ENCODE measurements at regions not wholly inside any gene's neighbourhood (a gene's known extent, or its start where the extent isn't known, plus 50 kb on each side); places are given as distances from the start of the nearest gene placed in this dataset.
A peak's percentile ranks its signal among the peaks of the same experiment; 100 is the strongest.

DNA sequence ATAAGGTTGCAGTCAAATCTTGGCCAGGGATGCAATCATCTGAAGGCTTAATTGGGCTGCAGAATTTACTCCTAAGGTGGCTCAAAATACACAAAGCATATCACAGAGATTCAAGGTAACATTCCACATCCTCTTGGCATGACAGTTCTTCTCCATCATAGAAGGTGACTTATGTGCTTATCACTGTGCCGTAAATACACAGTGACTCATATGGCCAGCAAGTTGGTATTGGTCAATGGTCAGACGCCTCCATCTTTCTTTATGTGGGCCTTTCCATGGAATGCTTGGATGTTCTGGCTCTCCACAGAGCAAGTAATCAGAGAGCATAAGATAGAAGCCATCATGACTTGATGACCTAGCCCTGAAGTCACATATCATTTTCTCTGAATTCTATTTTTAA, 168.8 kb upstream of the ST8SIA2 start:
- H3K4me1 Mint-ChIP-seq = no peaks in the 10 kb centered on the region
- H3K27me3 Mint-ChIP-seq = peaks cover 15% of the 10 kb centered on the region
- H3K27ac Mint-ChIP-seq = no peak overlapping the region
- H3K4me3 Mint-ChIP-seq = no peak overlapping the region
- H3K36me3 Mint-ChIP-seq (ENCODE audit: low read depth) = no peaks in the 10 kb centered on the region
- no peaks in the 10 kb centered on the region for H3K9me3 Mint-ChIP-seq
- no peak for ATAC-seq (replicated peaks)

- Mint-ChIP-seq H3K27ac (no peak overlapping the region), H3K9me3 (no peaks in the 10 kb centered on the region), H3K4me1 (no peaks in the 10 kb centered on the region), H3K27me3 (peaks cover 18% of the 10 kb centered on the region), H3K36me3 (ENCODE audit: low read depth) (no peaks in the 10 kb centered on the region), H3K4me3 (no peak overlapping the region)
- peak; percentile 42 for ATAC-seq (replicated peaks)
These were observed 167.6 kb upstream of the ST8SIA2 start for GRCh38 chr15:92226020-92226612.

- peaks cover under 1% of the 10 kb centered on the region for H3K9me3 Mint-ChIP-seq
- no peak overlapping the region for H3K4me3 Mint-ChIP-seq
- no peak for ATAC-seq (replicated peaks)
- H3K27ac Mint-ChIP-seq = no peak overlapping the region
- H3K4me1 Mint-ChIP-seq = no peaks in the 10 kb centered on the region
- H3K27me3 Mint-ChIP-seq = peaks cover 35% of the 10 kb centered on the region
- no peaks in the 10 kb centered on the region for H3K36me3 Mint-ChIP-seq (ENCODE audit: low read depth)
These were observed 164.9 kb upstream of the ST8SIA2 start for GRCh38 chr15:92228830-92229229.

DNA sequence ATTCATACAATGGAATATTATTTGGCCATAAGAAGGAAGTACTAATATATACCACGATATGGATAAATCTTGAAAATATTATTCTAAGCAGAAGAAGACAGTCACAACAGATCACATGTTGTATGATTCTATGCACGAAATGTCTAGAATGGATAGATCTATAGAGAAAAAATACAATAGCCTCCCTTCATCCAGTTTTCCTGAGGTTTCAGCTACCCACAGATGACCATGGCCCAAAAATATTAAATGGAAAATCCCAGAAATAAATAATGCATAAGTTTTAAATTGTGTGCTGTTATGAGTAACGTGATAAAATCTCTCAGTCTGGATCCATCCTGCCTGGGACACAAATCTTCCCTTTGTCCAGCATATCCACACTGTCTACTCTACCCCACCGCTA, 162.2 kb upstream of the ST8SIA2 start:
- no peak overlapping the region for H3K27ac Mint-ChIP-seq
- no peak for ATAC-seq (replicated peaks)
- H3K27me3 Mint-ChIP-seq = peaks cover 37% of the 10 kb centered on the region
- no peak overlapping the region for H3K4me3 Mint-ChIP-seq
- no peaks in the 10 kb centered on the region for H3K4me1 Mint-ChIP-seq
- H3K36me3 Mint-ChIP-seq (ENCODE audit: low read depth) = no peaks in the 10 kb centered on the region
- H3K9me3 Mint-ChIP-seq = peaks cover 4% of the 10 kb centered on the region

GRCh38 chr15:92232317-92232716, 161.4 kb upstream of the ST8SIA2 start:
- ATAC-seq (replicated peaks) = no peak
- no peak overlapping the region for H3K27ac Mint-ChIP-seq

DNA sequence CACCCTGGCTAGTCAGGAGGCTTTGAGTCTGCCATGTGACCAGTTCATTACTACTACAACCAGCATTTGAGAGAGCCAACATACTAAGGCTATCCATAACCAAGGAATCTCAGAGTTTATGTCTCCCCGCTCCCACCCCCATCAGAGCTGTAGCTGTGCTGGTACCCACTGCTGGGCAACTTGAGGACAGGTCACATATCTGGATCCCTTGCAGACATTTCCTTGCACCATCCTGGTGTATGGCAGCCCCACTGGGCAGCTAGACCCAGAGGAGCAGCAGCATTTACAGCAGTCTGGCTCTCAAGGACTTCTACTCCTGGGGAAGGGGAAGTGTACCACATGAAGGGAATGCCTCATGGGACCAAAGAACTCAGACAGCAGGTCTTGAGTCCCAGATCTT, 160.8 kb upstream of the ST8SIA2 start:
- Mint-ChIP-seq H3K9me3 (peaks cover 4% of the 10 kb centered on the region), H3K27ac (no peak overlapping the region), H3K36me3 (ENCODE audit: low read depth) (no peaks in the 10 kb centered on the region), H3K4me1 (no peaks in the 10 kb centered on the region), H3K4me3 (no peak overlapping the region), H3K27me3 (peaks cover 37% of the 10 kb centered on the region)
- ATAC-seq (replicated peaks) = no peak

More at GRCh38 chr15:92232317-92232716, 161.4 kb upstream of the ST8SIA2 start:
- H3K4me3 Mint-ChIP-seq = no peak overlapping the region
- H3K27me3 Mint-ChIP-seq = peaks cover 37% of the 10 kb centered on the region
- no peaks in the 10 kb centered on the region for H3K36me3 Mint-ChIP-seq (ENCODE audit: low read depth)
- H3K9me3 Mint-ChIP-seq = peaks cover 4% of the 10 kb centered on the region
- no peaks in the 10 kb centered on the region for H3K4me1 Mint-ChIP-seq

- Mint-ChIP-seq H3K9me3 (peaks cover 2% of the 10 kb centered on the region), H3K4me3 (no peak overlapping the region), H3K4me1 (no peaks in the 10 kb centered on the region), H3K27ac (no peak overlapping the region), H3K27me3 (peaks cover 25% of the 10 kb centered on the region), H3K36me3 (ENCODE audit: low read depth) (no peaks in the 10 kb centered on the region)
- no peak for ATAC-seq (replicated peaks)
These were observed 150.5 kb upstream of the ST8SIA2 start for GRCh38 chr15:92243227-92243626.

GRCh38 chr15:92244703-92245102, 149.0 kb upstream of the ST8SIA2 start:
- Mint-ChIP-seq H3K36me3 (ENCODE audit: low read depth) (no peaks in the 10 kb centered on the region), H3K27me3 (peaks cover 26% of the 10 kb centered on the region), H3K4me1 (no peaks in the 10 kb centered on the region), H3K9me3 (no peaks in the 10 kb centered on the region), H3K27ac (no peak overlapping the region), H3K4me3 (no peak overlapping the region)
- ATAC-seq (replicated peaks) = no peak

DNA sequence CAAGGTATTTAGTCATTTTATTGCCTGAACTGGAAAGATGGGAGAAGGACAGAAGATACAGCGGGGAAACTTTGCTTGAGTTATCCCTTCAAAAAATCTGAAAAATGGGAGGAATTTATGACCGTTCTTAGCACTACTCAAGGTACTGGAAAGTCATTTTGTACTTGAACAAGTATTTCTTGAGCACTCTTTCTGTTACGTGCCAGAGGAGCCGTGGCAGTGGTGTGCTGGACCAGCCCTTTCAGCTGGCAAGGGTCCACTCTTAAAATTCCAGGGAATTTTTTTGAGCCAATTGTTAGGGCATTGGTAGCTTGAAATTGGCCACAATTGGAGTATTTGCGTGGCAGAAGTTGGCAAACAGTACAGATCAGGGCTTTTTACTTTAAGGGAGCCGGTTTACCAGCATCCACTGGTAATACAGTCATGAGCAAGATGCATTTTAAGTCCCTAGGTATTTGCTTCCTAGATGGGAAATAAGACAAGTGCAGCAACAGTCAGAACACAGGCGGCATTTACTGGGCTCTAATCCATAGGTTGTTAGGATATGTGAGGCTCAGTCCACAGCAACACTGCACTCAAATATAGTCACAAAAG, 145.9 kb upstream of the ST8SIA2 start:
- H3K27me3 Mint-ChIP-seq = peaks cover 22% of the 10 kb centered on the region
- H3K4me3 Mint-ChIP-seq = no peak overlapping the region
- H3K4me1 Mint-ChIP-seq = no peaks in the 10 kb centered on the region
- H3K27ac Mint-ChIP-seq = no peak overlapping the region
- H3K36me3 Mint-ChIP-seq (ENCODE audit: low read depth) = no peaks in the 10 kb centered on the region
- H3K9me3 Mint-ChIP-seq = no peaks in the 10 kb centered on the region
- ATAC-seq (replicated peaks) = no peak

- no peaks in the 10 kb centered on the region for H3K36me3 Mint-ChIP-seq (ENCODE audit: low read depth)
- H3K27me3 Mint-ChIP-seq = peaks cover 10% of the 10 kb centered on the region
- no peaks in the 10 kb centered on the region for H3K4me1 Mint-ChIP-seq
- H3K4me3 Mint-ChIP-seq = no peak overlapping the region
- H3K27ac Mint-ChIP-seq = no peak overlapping the region
- ATAC-seq (replicated peaks) = no peak
- no peaks in the 10 kb centered on the region for H3K9me3 Mint-ChIP-seq
These were observed 126.6 kb upstream of the ST8SIA2 start for GRCh38 chr15:92266796-92267685.

DNA sequence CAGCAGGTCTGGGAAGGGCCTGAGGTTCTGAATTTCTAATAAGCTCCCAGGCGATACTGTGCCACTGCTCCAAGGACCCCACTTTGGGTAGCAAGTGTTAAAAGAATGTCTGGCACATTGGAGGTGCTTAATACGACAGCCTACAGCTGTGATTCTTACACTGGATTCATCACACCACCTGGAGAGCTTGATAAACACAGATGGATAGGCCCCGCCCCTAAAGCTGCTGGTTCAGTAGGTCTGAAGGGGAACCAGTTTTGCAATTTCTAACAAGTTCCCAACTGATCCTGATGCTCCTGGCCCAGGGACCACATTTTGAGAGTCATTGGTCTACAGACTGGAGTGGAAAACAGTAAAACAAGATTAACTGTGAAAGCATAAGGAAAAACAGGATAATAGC, 124.8 kb upstream of the ST8SIA2 start:
- H3K27ac Mint-ChIP-seq = no peak overlapping the region
- peaks cover 15% of the 10 kb centered on the region for H3K27me3 Mint-ChIP-seq
- ATAC-seq (replicated peaks) = no peak
- H3K4me1 Mint-ChIP-seq = no peaks in the 10 kb centered on the region
- no peaks in the 10 kb centered on the region for H3K9me3 Mint-ChIP-seq
- no peak overlapping the region for H3K4me3 Mint-ChIP-seq
- no peaks in the 10 kb centered on the region for H3K36me3 Mint-ChIP-seq (ENCODE audit: low read depth)

DNA sequence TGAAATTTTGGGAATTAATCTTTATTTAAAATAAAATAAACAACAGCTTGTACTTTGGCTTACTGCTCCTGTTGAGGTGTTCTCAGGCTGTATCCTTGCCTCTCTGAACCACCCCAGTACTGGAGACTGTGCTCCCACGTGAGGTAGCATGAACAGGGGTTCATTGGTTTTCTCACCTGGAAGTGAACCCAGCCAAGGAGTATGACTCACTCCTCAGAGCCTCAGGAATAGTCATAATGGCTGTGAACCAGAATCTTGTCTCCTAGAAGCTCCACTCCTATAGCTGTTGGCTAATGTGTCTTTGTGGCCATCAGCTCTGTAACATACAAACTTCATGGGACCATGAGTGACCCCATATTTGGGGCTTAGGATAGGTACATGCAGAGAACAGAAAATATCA, 122.5 kb upstream of the ST8SIA2 start:
- peak; percentile 12 for ATAC-seq (replicated peaks)
- no peaks in the 10 kb centered on the region for H3K36me3 Mint-ChIP-seq (ENCODE audit: low read depth)
- peaks cover 13% of the 10 kb centered on the region for H3K27me3 Mint-ChIP-seq
- no peaks in the 10 kb centered on the region for H3K9me3 Mint-ChIP-seq
- no peak overlapping the region for H3K27ac Mint-ChIP-seq
- H3K4me1 Mint-ChIP-seq = no peaks in the 10 kb centered on the region
- no peak overlapping the region for H3K4me3 Mint-ChIP-seq

DNA sequence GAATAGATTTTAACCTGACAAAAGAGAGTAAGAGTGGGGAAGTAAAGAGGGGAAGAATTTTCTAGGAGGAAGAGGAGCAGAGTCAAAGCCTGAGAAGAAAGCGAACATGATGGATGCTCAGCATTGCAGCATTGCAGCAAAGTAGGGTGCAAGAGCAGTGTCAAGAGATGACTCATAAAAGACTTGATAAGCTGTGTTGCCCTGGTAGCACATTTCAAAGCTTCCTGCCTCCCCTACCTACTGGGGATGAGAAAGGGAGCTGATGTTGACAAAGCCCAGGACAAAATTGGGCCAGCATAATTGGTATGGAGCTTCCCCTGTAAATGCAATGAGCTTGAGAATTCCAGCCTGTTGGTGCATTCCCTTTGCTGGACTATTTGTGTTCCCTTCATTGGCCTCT, 121.6 kb upstream of the ST8SIA2 start:
- ATAC-seq (replicated peaks) = no peak
- H3K4me3 Mint-ChIP-seq = no peak overlapping the region
- no peaks in the 10 kb centered on the region for H3K4me1 Mint-ChIP-seq
- peaks cover 13% of the 10 kb centered on the region for H3K27me3 Mint-ChIP-seq
- H3K9me3 Mint-ChIP-seq = no peaks in the 10 kb centered on the region
- H3K36me3 Mint-ChIP-seq (ENCODE audit: low read depth) = no peaks in the 10 kb centered on the region
- no peak overlapping the region for H3K27ac Mint-ChIP-seq

- Mint-ChIP-seq H3K27me3 (peaks cover 18% of the 10 kb centered on the region), H3K9me3 (no peaks in the 10 kb centered on the region), H3K27ac (no peak overlapping the region), H3K4me3 (no peak overlapping the region), H3K4me1 (no peaks in the 10 kb centered on the region), H3K36me3 (ENCODE audit: low read depth) (no peaks in the 10 kb centered on the region)
- no peak for ATAC-seq (replicated peaks)
These were observed 120.4 kb upstream of the ST8SIA2 start for GRCh38 chr15:92273286-92273685.

DNA sequence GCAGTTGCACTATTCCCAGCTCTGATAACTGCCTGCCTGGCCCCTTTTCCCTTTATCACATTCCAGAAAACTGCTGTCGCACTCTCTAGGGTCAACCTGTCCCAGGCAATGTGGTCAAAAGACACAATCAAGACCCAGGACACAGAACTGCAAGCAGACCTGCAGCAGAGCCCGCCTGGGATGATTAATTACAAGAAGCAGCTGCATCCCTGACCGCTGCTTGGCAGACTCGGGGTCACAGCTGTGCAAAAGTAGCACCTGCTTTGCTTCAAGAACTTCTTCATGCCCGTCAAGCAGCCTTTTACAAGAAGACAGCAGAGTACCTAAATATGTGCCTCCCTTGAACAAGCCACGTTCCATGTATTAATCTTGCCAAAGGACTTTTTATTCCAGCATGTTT, 120.0 kb upstream of the ST8SIA2 start:
- ATAC-seq (replicated peaks) = no peak
- H3K27me3 Mint-ChIP-seq = peaks cover 18% of the 10 kb centered on the region
- no peak overlapping the region for H3K4me3 Mint-ChIP-seq
- no peak overlapping the region for H3K27ac Mint-ChIP-seq
- H3K4me1 Mint-ChIP-seq = no peaks in the 10 kb centered on the region
- no peaks in the 10 kb centered on the region for H3K9me3 Mint-ChIP-seq
- no peaks in the 10 kb centered on the region for H3K36me3 Mint-ChIP-seq (ENCODE audit: low read depth)

Data from activated T-helper 17 cell treated with anti-CD3 and anti-CD28 coated beads, Interleukin-2, amount 50 U/mL, for 72 hours (primary cell).